ENCODE measurements at regions not wholly inside any gene's neighbourhood (a gene's known extent, or its start where the extent isn't known, plus 50 kb on each side); places are given as distances from the start of the nearest gene placed in this dataset.

- ATAC-seq (peak; percentile 54 to 95 (median 84)), DNase-seq (peak in 1 of 2 donors; percentile 47)
- Histone ChIP-seq H3K27me3 (ENCODE audit: insufficient read depth in 3 of 3, low read length in 2 of 3) (no peaks in the 10 kb centered on the region), H3K36me3 (ENCODE audit: insufficient read depth in 1 of 2, low read depth in 1 of 2) (no peaks in the 10 kb centered on the region), H3K9me3 (no peaks in the 10 kb centered on the region), H3K27ac (no peak overlapping the region), H3K4me3 (no peak overlapping the region), H3K4me1 (no peaks in the 10 kb centered on the region)
- 41 to 57% (median 42%) methylated on average over 6 of the region's 6 CpGs for WGBS, 3 donors
- intact Hi-C loops (cut with DNase I) = no loop called here
- TF ChIP-seq CTCF (IDR thresholded peaks at IDR 0.05) = no peak
Observed at GRCh38 chr9:13810510-13810909, 503.4 kb downstream of the NFIB start.

- no peak for TF ChIP-seq CTCF (IDR thresholded peaks at IDR 0.05)
- Histone ChIP-seq H3K27ac (no peak overlapping the region), H3K4me3 (no peak overlapping the region), H3K27me3 (ENCODE audit: insufficient read depth in 3 of 3, low read length in 2 of 3) (no peaks in the 10 kb centered on the region), H3K4me1 (no peaks in the 10 kb centered on the region), H3K36me3 (ENCODE audit: insufficient read depth in 1 of 2, low read depth in 1 of 2) (no peaks in the 10 kb centered on the region), H3K9me3 (no peaks in the 10 kb centered on the region)
- DNase-seq (no peak), ATAC-seq (no peak)
- intact Hi-C loops (cut with DNase I) = no loop called here
- WGBS, 3 donors = 30 to 81% (median 67%) methylated on average over 1 of the region's 1 CpG
Observed at GRCh38 chr9:13809401-13809800, 504.5 kb downstream of the NFIB start.

- intact Hi-C loops (cut with DNase I) = no loop called here
- ATAC-seq = no peak
- Histone ChIP-seq H3K36me3 (ENCODE audit: insufficient read depth in 1 of 2, low read depth in 1 of 2) (no peaks in the 10 kb centered on the region), H3K27me3 (ENCODE audit: insufficient read depth in 3 of 3, low read length in 2 of 3) (no peaks in the 10 kb centered on the region), H3K4me1 (no peaks in the 10 kb centered on the region), H3K27ac (no peak overlapping the region), H3K4me3 (no peak overlapping the region), H3K9me3 (no peaks in the 10 kb centered on the region)
- 88 to 98% (median 94%) methylated on average over 4 of the region's 4 CpGs for WGBS, 3 donors
- no peak for TF ChIP-seq CTCF (IDR thresholded peaks at IDR 0.05)
- DNase-seq = no peak
Observed at GRCh38 chr9:13807118-13807517, 506.8 kb downstream of the NFIB start.

GRCh38 chr9:13806714-13807113 lies 507.2 kb downstream of the NFIB start:
- Histone ChIP-seq H3K9me3 (no peaks in the 10 kb centered on the region), H3K27me3 (ENCODE audit: insufficient read depth in 3 of 3, low read length in 2 of 3) (no peaks in the 10 kb centered on the region), H3K4me3 (no peak overlapping the region), H3K4me1 (no peaks in the 10 kb centered on the region), H3K36me3 (ENCODE audit: insufficient read depth in 1 of 2, low read depth in 1 of 2) (no peaks in the 10 kb centered on the region), H3K27ac (no peak overlapping the region)
- 90 to 94% (median 90%) methylated on average over 2 of the region's 2 CpGs for WGBS, 3 donors
- DNase-seq = no peak
- no peak for TF ChIP-seq CTCF (IDR thresholded peaks at IDR 0.05)
- intact Hi-C loops (cut with DNase I) = no loop called here
- no peak for ATAC-seq

DNA sequence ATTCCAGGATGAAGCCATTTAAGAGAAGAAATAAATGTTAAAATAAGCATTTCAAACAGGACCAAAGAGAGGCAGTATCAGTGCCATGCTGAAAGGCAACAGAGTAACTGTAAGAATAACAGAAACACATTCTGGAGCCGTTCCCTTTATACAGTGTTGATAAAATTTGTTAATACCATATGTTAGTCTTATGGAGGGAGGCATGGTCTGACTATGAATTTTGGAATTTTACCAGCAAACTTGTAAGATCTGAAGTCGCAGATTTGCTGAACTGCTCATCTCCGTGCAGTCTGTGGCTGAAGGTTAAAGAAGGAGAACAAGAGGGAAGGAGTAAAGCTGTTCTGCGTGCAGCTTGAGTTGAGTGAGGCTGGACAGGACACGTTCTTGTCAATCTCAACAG lies 508.4 kb downstream of the NFIB start:
- no peak overlapping the region for H3K4me3 ChIP-seq
- 68 to 80% (median 76%) methylated on average over 5 of the region's 5 CpGs for WGBS, 3 donors
- no peaks in the 10 kb centered on the region for H3K4me1 ChIP-seq
- H3K36me3 ChIP-seq (ENCODE audit: insufficient read depth in 1 of 2, low read depth in 1 of 2) = no peaks in the 10 kb centered on the region
- intact Hi-C loops (cut with DNase I) = no loop called here
- ATAC-seq (no peak), DNase-seq (no peak)
- no peak for TF ChIP-seq CTCF (IDR thresholded peaks at IDR 0.05)
- H3K27me3 ChIP-seq (ENCODE audit: insufficient read depth in 3 of 3, low read length in 2 of 3) = no peaks in the 10 kb centered on the region
- H3K9me3 ChIP-seq = no peaks in the 10 kb centered on the region
- no peak overlapping the region for H3K27ac ChIP-seq
